HEK293 (cell line): ENCODE measurements at regions not wholly inside any gene's neighbourhood (a gene's known extent, or its start where the extent isn't known, plus 50 kb on each side); places are given as distances from the start of the nearest gene placed in this dataset.

ENCODE experiments used
- EGR2 ChIP-seq: fragments of 450-650 bp; formaldehyde crosslinking; IDR thresholded peaks from 2 replicates; pipeline ENCODE4 v1.5.1; 2016; ENCODE audit warnings: low read depth, missing biosample characterization, missing genetic modification characterization
- GLIS2 ChIP-seq: fragments of 450-650 bp; formaldehyde crosslinking; IDR thresholded peaks from 2 replicates; pipeline ENCODE4 v1.5.1; 2016; ENCODE audit warnings: missing biosample characterization, missing genetic modification characterization
- HIC1 ChIP-seq: fragments of 450-650 bp; formaldehyde crosslinking; IDR thresholded peaks from 2 replicates; pipeline ENCODE4 v1.5.1; 2016; ENCODE audit warnings: missing biosample characterization, missing genetic modification characterization
- HOXD13 ChIP-seq: sonication (generic); formaldehyde crosslinking; IDR thresholded peaks from 2 replicates; pipeline ENCODE4 v1.8.0; 2022; ENCODE audit warnings: missing genetic modification reagents, borderline replicate concordance
- PRDM10 ChIP-seq: fragments of 450-650 bp; formaldehyde crosslinking; IDR thresholded peaks from 2 replicates; pipeline ENCODE4 v1.5.1; 2016; ENCODE audit warnings: missing biosample characterization, missing genetic modification characterization
- PRDM6 ChIP-seq: fragments of 450-650 bp; formaldehyde crosslinking; IDR thresholded peaks from 2 replicates; pipeline ENCODE4 v1.5.1; 2017; ENCODE audit warnings: missing biosample characterization, missing genetic modification characterization
- SP2 ChIP-seq: fragments of 450-650 bp; formaldehyde crosslinking; IDR thresholded peaks from 2 replicates; pipeline ENCODE4 v1.5.1; 2016; ENCODE audit warnings: missing biosample characterization, missing genetic modification characterization
- ZBTB7A ChIP-seq: fragments of 450-650 bp; formaldehyde crosslinking; IDR thresholded peaks from 2 replicates; pipeline ENCODE4 v1.5.1; 2016; ENCODE audit warnings: low read depth, missing biosample characterization, missing genetic modification characterization
- ZFP41 ChIP-seq: fragments of 450-650 bp; formaldehyde crosslinking; IDR thresholded peaks from 2 replicates; pipeline ENCODE4 v1.5.1; 2016; ENCODE audit warnings: missing biosample characterization, missing genetic modification characterization, borderline replicate concordance
- ZFP69B ChIP-seq: fragments of 450-650 bp; formaldehyde crosslinking; IDR thresholded peaks from 2 replicates; pipeline ENCODE4 v1.5.1; 2016; ENCODE audit warnings: missing biosample characterization, missing genetic modification characterization
- ZNF146 ChIP-seq: fragments of 450-650 bp; formaldehyde crosslinking; IDR thresholded peaks from 2 replicates; pipeline ENCODE4 v1.5.1; 2016; ENCODE audit warnings: missing biosample characterization, missing genetic modification characterization
- ZNF214 ChIP-seq: fragments of 450-650 bp; formaldehyde crosslinking; IDR thresholded peaks from 2 replicates; pipeline ENCODE4 v1.5.1; 2017; ENCODE audit warnings: missing biosample characterization, mild to moderate bottlenecking, missing genetic modification characterization, borderline replicate concordance
- ZNF26 ChIP-seq: fragments of 450-650 bp; formaldehyde crosslinking; IDR thresholded peaks from 2 replicates; pipeline ENCODE4 v1.5.1; 2016; ENCODE audit warnings: missing biosample characterization, missing genetic modification characterization
- ZNF302 ChIP-seq: fragments of 450-650 bp; formaldehyde crosslinking; IDR thresholded peaks from 2 replicates; pipeline ENCODE4 v1.5.1; 2016; ENCODE audit warnings: missing biosample characterization, missing genetic modification characterization, low read depth
- ZNF335 ChIP-seq: fragments of 450-650 bp; formaldehyde crosslinking; conservative IDR thresholded peaks from 2 replicates; pipeline ENCODE4 v1.5.1; 2016; ENCODE audit warnings: missing biosample characterization, missing genetic modification characterization
- ZNF449 ChIP-seq: fragments of 450-650 bp; formaldehyde crosslinking; IDR thresholded peaks from 2 replicates; pipeline ENCODE4 v1.5.1; 2017; ENCODE audit warnings: missing biosample characterization, mild to moderate bottlenecking, missing genetic modification characterization, moderate library complexity
- ZNF501 ChIP-seq: fragments of 450-650 bp; formaldehyde crosslinking; IDR thresholded peaks from 2 replicates; pipeline ENCODE4 v1.5.1; 2016; ENCODE audit warnings: missing biosample characterization, missing genetic modification characterization
- ZNF510 ChIP-seq: fragments of 450-650 bp; formaldehyde crosslinking; IDR thresholded peaks from 2 replicates; pipeline ENCODE4 v1.5.1; 2018; ENCODE audit warnings: mild to moderate bottlenecking, missing genetic modification characterization, missing biosample characterization; ENCODE audit not compliant: insufficient replicate concordance
- ZNF558 ChIP-seq: fragments of 450-650 bp; formaldehyde crosslinking; IDR thresholded peaks from 2 replicates; pipeline ENCODE4 v1.5.1; 2016; ENCODE audit warnings: missing biosample characterization, missing genetic modification characterization
- ZNF645 ChIP-seq: fragments of 450-650 bp; formaldehyde crosslinking; IDR thresholded peaks from 2 replicates; pipeline ENCODE4; 2016; ENCODE audit warnings: missing biosample characterization, missing genetic modification characterization
- ZNF701 ChIP-seq: fragments of 450-650 bp; formaldehyde crosslinking; IDR thresholded peaks from 2 replicates; pipeline ENCODE4 v1.5.1; 2016; ENCODE audit warnings: missing biosample characterization, missing genetic modification characterization
- ZNF704 ChIP-seq: fragments of 450-650 bp; formaldehyde crosslinking; IDR thresholded peaks from 2 replicates; pipeline ENCODE4 v1.5.1; 2016; ENCODE audit warnings: missing biosample characterization, missing genetic modification characterization
- ZNF777 ChIP-seq: fragments of 450-650 bp; formaldehyde crosslinking; IDR thresholded peaks from 2 replicates; pipeline ENCODE4 v1.5.1; 2017; ENCODE audit warnings: missing biosample characterization, missing genetic modification characterization, borderline replicate concordance
- ZSCAN18 ChIP-seq: fragments of 450-650 bp; formaldehyde crosslinking; IDR thresholded peaks from 2 replicates; pipeline ENCODE4 v1.5.1; 2016; ENCODE audit warnings: missing biosample characterization, missing genetic modification characterization

GRCh38 chr6:132964101-132964867, 149.9 kb downstream of the RPS12 start (continued):
- TF ChIP-seq ZNF701 (tag by site-specific recombination) (no peak), ZNF558 (peak; percentile 67; the same call in 1 of the 2 replicates), ZNF335 (0 out of 2 replicates have a peak, but pooled peaks have one; percentile 34), ZNF146 (tag by site-specific recombination) (no peak), ZNF501 (tag by site-specific recombination) (no peak), ZFP41 (tag by site-specific recombination) (no peak), GLIS2 (tag by site-specific recombination) (no peak), ZSCAN18 (tag by site-specific recombination) (no peak), ZNF645 (no peak), HOXD13 (CRISPR knock-in tag) (no peak), ZFP69B (no peak), HIC1 (peak; percentile 71), ZNF704 (no peak), ZNF777 (tag by site-specific recombination) (no peak), ZNF26 (tag by site-specific recombination) (no peak), ZNF449 (tag by site-specific recombination) (no peak), PRDM10 (tag by site-specific recombination) (peak; percentile 36; the same call in 1 of the 2 replicates), ZNF302 (tag by site-specific recombination) (no peak), PRDM6 (tag by site-specific recombination) (peak; percentile 77), EGR2 (tag by site-specific recombination) (no peak), ZBTB7A (tag by site-specific recombination) (no peak), ZNF214 (tag by site-specific recombination) (no peak), ZNF510 (tag by site-specific recombination) (no peak), SP2 (tag by site-specific recombination) (peak; percentile 35; the same call in 1 of the 2 replicates)
